HG03095 (cell line): ENCODE measurements at regions not wholly inside any gene's neighbourhood (a gene's known extent, or its start where the extent isn't known, plus 50 kb on each side); places are given as distances from the start of the nearest gene placed in this dataset.

Source experiments
- ATAC-seq: cut with Tn5 transposase; IDR thresholded peaks from one replicate; pipeline ENCODE4 v1.9.1; 2021; ENCODE audit warnings: moderate library complexity; ENCODE audit not compliant: unreplicated experiment

GRCh38 chr5:174356536-174356935 lies 311.0 kb downstream of the NSG2 start:
- ATAC-seq: no peak

GRCh38 chr5:174358276-174358675 lies 312.8 kb downstream of the NSG2 start:
- no peak for ATAC-seq

GRCh38 chr5:174359071-174359470 lies 313.6 kb downstream of the NSG2 start:
- no peak for ATAC-seq

- no peak for ATAC-seq
Observed at GRCh38 chr5:174362514-174362913, 317.0 kb downstream of the NSG2 start.

GRCh38 chr5:174363934-174364333 lies 318.4 kb downstream of the NSG2 start:
- no peak for ATAC-seq

- no peak for ATAC-seq
Observed at GRCh38 chr5:174364676-174365075, 319.2 kb downstream of the NSG2 start.

- no peak for ATAC-seq
Observed at GRCh38 chr5:174371600-174372094, 326.1 kb downstream of the NSG2 start.

GRCh38 chr5:174374206-174374605 lies 328.7 kb downstream of the NSG2 start:
- no peak for ATAC-seq

- ATAC-seq: no peak
Observed at GRCh38 chr5:174376056-174376455, 330.6 kb downstream of the NSG2 start.

- ATAC-seq: no peak
Observed at GRCh38 chr5:174376726-174377373, 331.3 kb downstream of the NSG2 start.

- no peak for ATAC-seq
Observed at GRCh38 chr5:174378121-174378874, 332.8 kb downstream of the NSG2 start.

GRCh38 chr5:174380311-174380710 lies 334.8 kb downstream of the NSG2 start:
- no peak for ATAC-seq

- no peak for ATAC-seq
Observed at GRCh38 chr5:174381241-174381640, 335.7 kb downstream of the NSG2 start.

- no peak for ATAC-seq
Observed at GRCh38 chr5:174383210-174384167, 338.0 kb downstream of the NSG2 start.

- ATAC-seq: no peak
Observed at GRCh38 chr5:174384509-174384947, 339.0 kb downstream of the NSG2 start.

GRCh38 chr5:174386306-174386705 lies 338.1 kb upstream of the MSX2 start:
- ATAC-seq: no peak

GRCh38 chr5:174386846-174387245 lies 337.5 kb upstream of the MSX2 start:
- ATAC-seq: no peak

- ATAC-seq: no peak
Observed at GRCh38 chr5:174387448-174387847, 336.9 kb upstream of the MSX2 start.

GRCh38 chr5:174392892-174393291 lies 331.5 kb upstream of the MSX2 start:
- ATAC-seq: no peak

GRCh38 chr5:174396541-174396940 lies 327.8 kb upstream of the MSX2 start:
- ATAC-seq: no peak

- ATAC-seq: no peak
Observed at GRCh38 chr5:174397206-174397605, 327.2 kb upstream of the MSX2 start.
